Uterus (tissue), 2 donors: ENCODE measurements at regions not wholly inside any gene's neighbourhood (a gene's known extent, or its start where the extent isn't known, plus 50 kb on each side); places are given as distances from the start of the nearest gene placed in this dataset.

Experiments used
- CTCF ChIP-seq, 4 experiments: fragments of 200-600 bp in 2 of 4; fragments of 450-650 bp in 2 of 4; sonication (generic) in 2 of 4; IDR thresholded peaks; one replicate each; pipeline ENCODE4 v1.5.1; 2016 to 2019; ENCODE audit warnings: antibody characterized with exemption in 4 of 4, mild to moderate bottlenecking in 2 of 4, moderate library complexity in 1 of 4
- POLR2A ChIP-seq, 2 donors: fragments of 450-650 bp; IDR thresholded peaks; one replicate each; pipeline ENCODE4 v1.6.1; 2016; ENCODE audit warnings: antibody characterized with exemption in 2 of 2, mild to moderate bottlenecking in 1 of 2, moderate library complexity in 1 of 2

DNA sequence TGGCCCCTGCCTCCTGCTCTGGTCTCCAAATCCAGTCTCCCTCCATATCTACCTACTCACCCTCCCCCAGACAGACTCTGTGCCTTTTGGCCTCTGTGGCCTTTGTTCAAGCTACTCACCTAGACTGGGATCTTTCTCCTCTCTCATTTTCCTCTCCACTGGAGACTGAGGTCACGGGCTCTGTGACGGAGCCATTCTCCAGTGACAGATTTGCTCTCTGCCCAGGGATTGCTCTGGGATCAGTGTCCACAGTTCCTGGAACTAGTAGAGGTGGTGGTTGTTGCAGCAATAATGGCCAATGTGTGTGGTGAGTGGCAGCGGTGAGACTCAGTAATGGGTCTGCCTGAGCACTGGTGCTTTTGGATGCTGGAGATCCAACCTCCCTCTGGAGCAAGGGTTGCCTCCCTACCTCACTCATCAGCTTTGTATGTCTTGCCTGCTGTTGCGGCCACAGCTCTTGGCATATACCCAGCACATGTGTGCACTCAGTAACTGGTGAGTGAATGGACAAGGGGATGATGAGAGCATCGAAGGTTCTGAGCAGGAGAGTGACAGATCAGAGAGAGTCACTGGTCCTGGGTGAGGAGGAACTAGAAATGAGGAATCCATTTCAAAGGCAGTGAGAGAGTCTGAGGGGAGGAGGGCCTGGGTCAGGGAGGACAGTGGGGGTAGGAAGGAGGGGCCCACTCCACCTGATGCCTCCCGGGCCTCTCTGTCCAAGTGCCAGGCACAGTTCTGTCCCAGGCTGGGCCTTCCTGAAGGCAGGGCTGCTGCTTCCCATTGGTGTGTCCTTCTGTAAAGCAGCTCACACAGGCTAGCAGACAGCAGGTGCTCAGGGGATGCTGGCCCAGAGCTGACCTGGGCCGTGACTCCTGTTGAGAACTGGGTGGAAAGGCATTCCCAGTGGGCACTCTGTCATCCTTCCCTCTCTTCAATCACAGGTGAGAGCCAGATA lies 96.5 kb upstream of the PITX1 start:
- TF ChIP-seq POLR2A (IDR thresholded peaks at IDR 0.05) (no peak), CTCF (IDR thresholded peaks at IDR 0.05) (no peak)
